Tibial nerve (tissue), 4 donors: ENCODE measurements at regions not wholly inside any gene's neighbourhood (a gene's known extent, or its start where the extent isn't known, plus 50 kb on each side); places are given as distances from the start of the nearest gene placed in this dataset.
"Not testable (repeated sequence)": the region's sequence is repeated elsewhere in the genome, so short reads cannot be mapped to it uniquely, and the experiment has no call there.

Source experiments
- DNase-seq, 2 donors: peaks; one replicate each; pipeline ENCODE4 v3.0.0-alpha.2; 2019; ENCODE audit warnings: low spot score in 2 of 2
- H3K27ac ChIP-seq, 4 donors: fragments of 200-600 bp; sonication (generic) in 3 of 4; one replicate each; pipeline ENCODE4 v1.5.1; 2017 to 2019; ENCODE audit warnings: mild to moderate bottlenecking in 1 of 4
- H3K27me3 ChIP-seq, 2 donors: fragments of 200-600 bp; sonication (generic) in 1 of 2; one replicate each; pipeline versions ENCODE4 v1.5.1 to v1.6.0; 2017 to 2019
- H3K36me3 ChIP-seq, 3 donors: fragments of 200-600 bp; sonication (generic); one replicate each; pipeline ENCODE4 v1.5.1; 2018 to 2019
- H3K4me1 ChIP-seq, 4 donors: fragments of 200-600 bp; sonication (generic) in 3 of 4; one replicate each; pipeline ENCODE4 v1.5.1; 2017 to 2019
- H3K4me3 ChIP-seq, 4 donors: fragments of 200-600 bp; sonication (generic) in 3 of 4; one replicate each; pipeline ENCODE4 v1.5.1; 2017 to 2019; ENCODE audit warnings: mild to moderate bottlenecking in 1 of 4, moderate library complexity in 1 of 4
- H3K9me3 ChIP-seq, 4 donors: fragments of 200-600 bp; sonication (generic) in 3 of 4; one replicate each; pipeline ENCODE4 v1.5.1; 2017 to 2019
- CTCF ChIP-seq, 5 experiments: fragments of 200-600 bp in 3 of 5; fragments of 450-650 bp in 2 of 5; sonication (generic) in 3 of 5; IDR thresholded peaks; one replicate each; pipeline ENCODE4 v1.5.1; 2016 to 2019; ENCODE audit warnings: antibody characterized with exemption in 5 of 5, mild to moderate bottlenecking in 3 of 5, moderate library complexity in 2 of 5
- EP300 ChIP-seq, 2 donors: sonication (generic); formaldehyde crosslinking; IDR thresholded peaks; one replicate each; pipeline ENCODE4 v1.6.1; 2017; ENCODE audit warnings: antibody characterized with exemption in 2 of 2, mild to moderate bottlenecking in 1 of 2
- POLR2A ChIP-seq, 2 donors: fragments of 450-650 bp; IDR thresholded peaks; one replicate each; pipeline ENCODE4 v1.6.1; 2017; ENCODE audit warnings: antibody characterized with exemption in 2 of 2, mild to moderate bottlenecking in 2 of 2, moderate library complexity in 2 of 2
- WGBS, 2 donors: methylation state at CpG; one replicate each; pipeline ENCODE4 v1.1.5; 2018; 5-methylcytosine and 5-hydroxymethylcytosine counted together

- H3K4me1 ChIP-seq, result no peaks in the 10 kb centered on the region
- H3K27ac ChIP-seq, result no peak overlapping the region
- no peaks in the 10 kb centered on the region for H3K27me3 ChIP-seq
- H3K9me3 ChIP-seq, result no peaks in the 10 kb centered on the region
- no peak overlapping the region for H3K4me3 ChIP-seq
- TF ChIP-seq CTCF (IDR thresholded peaks at IDR 0.05), result no peak
- no peak for TF ChIP-seq POLR2A (IDR thresholded peaks at IDR 0.05)
- TF ChIP-seq EP300 (IDR thresholded peaks at IDR 0.05), result no peak
- H3K36me3 ChIP-seq, result no peaks in the 10 kb centered on the region
- DNase-seq, result no peak
Measured at GRCh38 chr1:81729239-81729638, 71.5 kb upstream of the ADGRL2 start.

GRCh38 chr1:81725823-81726222, 74.9 kb upstream of the ADGRL2 start:
- Histone ChIP-seq H3K9me3 (no peaks in the 10 kb centered on the region), H3K27ac (no peak overlapping the region), H3K4me1 (no peaks in the 10 kb centered on the region), H3K4me3 (no peak overlapping the region), H3K27me3 (no peaks in the 10 kb centered on the region), H3K36me3 (no peaks in the 10 kb centered on the region)
- TF ChIP-seq CTCF (IDR thresholded peaks at IDR 0.05) (no peak), POLR2A (IDR thresholded peaks at IDR 0.05) (no peak), EP300 (IDR thresholded peaks at IDR 0.05) (no peak)
- no peak for DNase-seq
- WGBS, 2 donors, result 93 to 98% methylated on average over 8 of the region's 8 CpGs

GRCh38 chr1:81722631-81723328, 78.0 kb upstream of the ADGRL2 start:
- H3K27me3 ChIP-seq, H3K4me1 ChIP-seq, DNase-seq, H3K4me3 ChIP-seq, H3K9me3 ChIP-seq, H3K36me3 ChIP-seq, H3K27ac ChIP-seq: not testable (repeated sequence)
- 82 to 91% methylated on average over 6 of the region's 6 CpGs for WGBS, 2 donors

- H3K27ac ChIP-seq, H3K27me3 ChIP-seq, H3K4me1 ChIP-seq, DNase-seq, H3K9me3 ChIP-seq, H3K4me3 ChIP-seq, H3K36me3 ChIP-seq: not testable (repeated sequence)
- WGBS, 2 donors, result 91 to 95% methylated on average over 8 of the region's 8 CpGs
Measured at GRCh38 chr1:81720256-81720655, 80.5 kb upstream of the ADGRL2 start.

GRCh38 chr1:81717230-81717629, 83.5 kb upstream of the ADGRL2 start:
- TF ChIP-seq EP300 (IDR thresholded peaks at IDR 0.05) (no peak), POLR2A (IDR thresholded peaks at IDR 0.05) (no peak), CTCF (IDR thresholded peaks at IDR 0.05) (no peak)
- H3K27ac ChIP-seq, result no peak overlapping the region
- no peaks in the 10 kb centered on the region for H3K27me3 ChIP-seq
- H3K9me3 ChIP-seq, result no peaks in the 10 kb centered on the region
- no peaks in the 10 kb centered on the region for H3K36me3 ChIP-seq
- H3K4me3 ChIP-seq, result no peak overlapping the region
- H3K4me1 ChIP-seq, result no peaks in the 10 kb centered on the region
- WGBS, 2 donors, result 72 to 80% methylated on average over 1 of the region's 1 CpG
- no peak for DNase-seq

GRCh38 chr1:81715391-81715790, 85.3 kb upstream of the ADGRL2 start:
- H3K27ac ChIP-seq, result no peak overlapping the region
- no peaks in the 10 kb centered on the region for H3K36me3 ChIP-seq
- 89 to 93% methylated on average over 3 of the region's 3 CpGs for WGBS, 2 donors
- H3K4me3 ChIP-seq, result no peak overlapping the region
- H3K4me1 ChIP-seq, result no peaks in the 10 kb centered on the region
- DNase-seq, result no peak
- H3K27me3 ChIP-seq, result no peaks in the 10 kb centered on the region
- TF ChIP-seq EP300 (IDR thresholded peaks at IDR 0.05) (no peak), POLR2A (IDR thresholded peaks at IDR 0.05) (no peak), CTCF (IDR thresholded peaks at IDR 0.05) (no peak)
- H3K9me3 ChIP-seq, result no peaks in the 10 kb centered on the region
